ENCODE measurements at regions not wholly inside any gene's neighbourhood (a gene's known extent, or its start where the extent isn't known, plus 50 kb on each side); places are given as distances from the start of the nearest gene placed in this dataset.
"Not testable (repeated sequence)": the region's sequence is repeated elsewhere in the genome, so short reads cannot be mapped to it uniquely, and the experiment has no call there.

- no peak overlapping the region for H3K4me3 ChIP-seq
- H3K27me3 ChIP-seq = no peaks in the 10 kb centered on the region
- intact Hi-C loops (cut with DNase I; ENCODE audit: low total_unique reads) = no loop called here
- no peak for ATAC-seq
- no peak overlapping the region for H3K27ac ChIP-seq
- DNase-seq = no peak
- H3K9me3 ChIP-seq = no peaks in the 10 kb centered on the region
- no peak for TF ChIP-seq POLR2A (IDR thresholded peaks at IDR 0.05)
- TF ChIP-seq CTCF (IDR thresholded peaks at IDR 0.05 in 4 of 5, conservative IDR thresholded peaks at IDR 0.05 in 1 of 5) = no peak
- no peaks in the 10 kb centered on the region for H3K4me1 ChIP-seq
- in situ Hi-C loops (cut with MboI; ENCODE audit: low sequenced_read_pairs in 4 of 4) = no loop called here
- H3K36me3 ChIP-seq = no peaks in the 10 kb centered on the region
Measured at GRCh38 chr17:53475002-53475401, 347.7 kb upstream of the KIF2B start.

GRCh38 chr17:53472586-53472985, 350.1 kb upstream of the KIF2B start:
- Histone ChIP-seq H3K4me1 (no peaks in the 10 kb centered on the region), H3K27me3 (no peaks in the 10 kb centered on the region), H3K27ac (no peak overlapping the region), H3K9me3 (no peaks in the 10 kb centered on the region), H3K4me3 (no peak overlapping the region), H3K36me3 (no peaks in the 10 kb centered on the region)
- ATAC-seq = no peak
- in situ Hi-C loops (cut with MboI; ENCODE audit: low sequenced_read_pairs in 4 of 4) (no loop called here), intact Hi-C loops (cut with DNase I; ENCODE audit: low total_unique reads) (no loop called here)
- TF ChIP-seq CTCF (IDR thresholded peaks at IDR 0.05 in 4 of 5, conservative IDR thresholded peaks at IDR 0.05 in 1 of 5) = no peak
- no peak for TF ChIP-seq POLR2A (IDR thresholded peaks at IDR 0.05)
- DNase-seq = no peak

GRCh38 chr17:53471514-53471913, 351.2 kb upstream of the KIF2B start:
- H3K27ac ChIP-seq = no peak overlapping the region
- H3K4me1 ChIP-seq = no peaks in the 10 kb centered on the region
- ATAC-seq (no peak), DNase-seq (no peak)
- H3K36me3 ChIP-seq = no peaks in the 10 kb centered on the region
- no peak overlapping the region for H3K4me3 ChIP-seq
- no peak for TF ChIP-seq POLR2A (IDR thresholded peaks at IDR 0.05)
- no peak for TF ChIP-seq CTCF (IDR thresholded peaks at IDR 0.05 in 4 of 5, conservative IDR thresholded peaks at IDR 0.05 in 1 of 5)
- H3K27me3 ChIP-seq = no peaks in the 10 kb centered on the region
- intact Hi-C loops (cut with DNase I; ENCODE audit: low total_unique reads) = no loop called here
- in situ Hi-C loops (cut with MboI; ENCODE audit: low sequenced_read_pairs in 4 of 4) = no loop called here
- no peaks in the 10 kb centered on the region for H3K9me3 ChIP-seq

GRCh38 chr17:53470626-53471025, 352.1 kb upstream of the KIF2B start:
- H3K36me3 ChIP-seq = no peaks in the 10 kb centered on the region
- H3K9me3 ChIP-seq = no peaks in the 10 kb centered on the region
- no peak overlapping the region for H3K27ac ChIP-seq
- H3K27me3 ChIP-seq = no peaks in the 10 kb centered on the region
- no peaks in the 10 kb centered on the region for H3K4me1 ChIP-seq
- TF ChIP-seq CTCF (IDR thresholded peaks at IDR 0.05 in 4 of 5, conservative IDR thresholded peaks at IDR 0.05 in 1 of 5) (no peak), POLR2A (IDR thresholded peaks at IDR 0.05) (no peak)
- ATAC-seq (no peak), DNase-seq (no peak)
- intact Hi-C loops (cut with DNase I; ENCODE audit: low total_unique reads) = no loop called here
- in situ Hi-C loops (cut with MboI; ENCODE audit: low sequenced_read_pairs in 4 of 4) = no loop called here
- H3K4me3 ChIP-seq = no peak overlapping the region

GRCh38 chr17:53466733-53467132, 356.0 kb upstream of the KIF2B start:
- H3K27ac ChIP-seq = no peak overlapping the region
- intact Hi-C loops (cut with DNase I; ENCODE audit: low total_unique reads) (no loop called here), in situ Hi-C loops (cut with MboI; ENCODE audit: low sequenced_read_pairs in 4 of 4) (loop anchor here in 1 of 4 donors (10.0 kb wide), 1 partner anchor 62 kb away; no protein-coding TSS in a partner anchor)
- TF ChIP-seq POLR2A (IDR thresholded peaks at IDR 0.05) (no peak), CTCF (IDR thresholded peaks at IDR 0.05 in 4 of 5, conservative IDR thresholded peaks at IDR 0.05 in 1 of 5) (no peak)
- H3K27me3 ChIP-seq = no peaks in the 10 kb centered on the region
- H3K9me3 ChIP-seq = no peaks in the 10 kb centered on the region
- no peaks in the 10 kb centered on the region for H3K36me3 ChIP-seq
- ATAC-seq (no peak), DNase-seq (no peak)
- H3K4me1 ChIP-seq = no peaks in the 10 kb centered on the region
- no peak overlapping the region for H3K4me3 ChIP-seq

- H3K36me3 ChIP-seq; intact Hi-C loops (cut with DNase I; ENCODE audit: low total_unique reads); H3K27ac ChIP-seq; ATAC-seq; H3K27me3 ChIP-seq; H3K9me3 ChIP-seq; H3K4me3 ChIP-seq; H3K4me1 ChIP-seq; DNase-seq: not testable (repeated sequence)
- in situ Hi-C loops (cut with MboI; ENCODE audit: low sequenced_read_pairs in 4 of 4) = loop anchor here in 1 of 4 donors (10.0 kb wide), 1 partner anchor 60 kb away; no protein-coding TSS in a partner anchor
Measured at GRCh38 chr17:53464396-53464795, 358.3 kb upstream of the KIF2B start.
